Vagina (tissue), 2 donors: ENCODE measurements at regions not wholly inside any gene's neighbourhood (a gene's known extent, or its start where the extent isn't known, plus 50 kb on each side); places are given as distances from the start of the nearest gene placed in this dataset.

Experiments
- DNase-seq, 2 donors: peaks; one replicate each; pipeline ENCODE4 v3.0.0-alpha.2; 2017; ENCODE audit errors: extremely low spot score in 2 of 2
- H3K27ac ChIP-seq: fragments of 200-600 bp; sonication (generic); one replicate; pipeline ENCODE4 v1.5.1; 2019
- H3K27me3 ChIP-seq: fragments of 200-600 bp; sonication (generic); one replicate; pipeline ENCODE4 v1.5.1; 2019
- H3K36me3 ChIP-seq, 2 donors: fragments of 200-600 bp; sonication (generic); one replicate each; pipeline ENCODE4 v1.5.1; 2017 to 2019
- H3K4me1 ChIP-seq: fragments of 200-600 bp; sonication (generic); one replicate; pipeline ENCODE4 v1.5.1; 2019
- H3K4me3 ChIP-seq, 2 donors: fragments of 200-600 bp; sonication (generic); 1 replicate in 1 of 2; 2 replicates in 1 of 2; pipeline ENCODE4 v1.5.1; 2016 to 2019
- H3K9me3 ChIP-seq: fragments of 200-600 bp; sonication (generic); one replicate; pipeline ENCODE4 v1.5.1; 2019
- POLR2A ChIP-seq, 2 donors: fragments of 450-650 bp; IDR thresholded peaks; one replicate each; pipeline ENCODE4 v1.6.1; 2017; ENCODE audit warnings: antibody characterized with exemption in 2 of 2, mild to moderate bottlenecking in 2 of 2, moderate library complexity in 2 of 2
- POLR2AphosphoS5 ChIP-seq, 2 donors: sonication (generic); formaldehyde crosslinking; IDR thresholded peaks; one replicate each; pipeline ENCODE4 v1.9.0; 2017; ENCODE audit warnings: antibody characterized with exemption in 2 of 2, mild to moderate bottlenecking in 2 of 2, low read depth in 1 of 2; ENCODE audit not compliant: insufficient read depth in 1 of 2
- intact Hi-C: fragments of 100-400 bp; cut with DNase I; formaldehyde crosslinking; loops from one replicate; pipeline ENCODE4 v1.15.1; 2023
- TF ChIP-seq, protein P1 (sequence below), 3 experiments: fragments of 450-650 bp in 2 of 3; fragments of 200-600 bp in 1 of 3; sonication (generic) in 1 of 3; IDR thresholded peaks; one replicate each; pipeline ENCODE4 v1.5.1; 2017 to 2019; ENCODE audit warnings: antibody characterized with exemption in 3 of 3, mild to moderate bottlenecking in 2 of 3, moderate library complexity in 2 of 3

DNA sequence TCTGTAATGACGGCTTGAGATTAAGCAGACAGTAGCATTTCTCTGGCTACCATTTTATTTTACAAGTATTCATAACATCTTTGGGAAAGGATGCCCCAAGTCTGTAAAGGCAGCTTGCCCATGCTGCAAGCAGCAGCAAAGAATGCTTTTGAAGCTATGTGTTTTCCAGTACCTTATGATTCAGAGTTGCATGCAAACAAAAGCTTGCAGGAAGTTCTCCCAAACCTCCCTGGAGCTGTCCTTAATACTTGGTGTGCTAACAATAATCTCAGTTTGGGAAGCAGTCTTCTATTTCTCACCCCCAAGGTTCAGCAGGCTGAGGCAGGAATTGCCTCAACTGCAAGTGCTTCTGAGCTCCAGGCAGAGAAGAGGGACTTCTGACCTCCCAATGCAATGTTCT, 60.8 kb downstream of the CCNA1 start:
- no peak for DNase-seq
- intact Hi-C loops = no loop called here
- Histone ChIP-seq H3K27me3 (no peaks in the 10 kb centered on the region), H3K36me3 (no peaks in the 10 kb centered on the region), H3K27ac (no peak overlapping the region), H3K4me1 (no peaks in the 10 kb centered on the region), H3K9me3 (no peaks in the 10 kb centered on the region), H3K4me3 (no peak overlapping the region)
- TF ChIP-seq POLR2A (IDR thresholded peaks at IDR 0.05) = no peak
- TF ChIP-seq, protein P1, sequence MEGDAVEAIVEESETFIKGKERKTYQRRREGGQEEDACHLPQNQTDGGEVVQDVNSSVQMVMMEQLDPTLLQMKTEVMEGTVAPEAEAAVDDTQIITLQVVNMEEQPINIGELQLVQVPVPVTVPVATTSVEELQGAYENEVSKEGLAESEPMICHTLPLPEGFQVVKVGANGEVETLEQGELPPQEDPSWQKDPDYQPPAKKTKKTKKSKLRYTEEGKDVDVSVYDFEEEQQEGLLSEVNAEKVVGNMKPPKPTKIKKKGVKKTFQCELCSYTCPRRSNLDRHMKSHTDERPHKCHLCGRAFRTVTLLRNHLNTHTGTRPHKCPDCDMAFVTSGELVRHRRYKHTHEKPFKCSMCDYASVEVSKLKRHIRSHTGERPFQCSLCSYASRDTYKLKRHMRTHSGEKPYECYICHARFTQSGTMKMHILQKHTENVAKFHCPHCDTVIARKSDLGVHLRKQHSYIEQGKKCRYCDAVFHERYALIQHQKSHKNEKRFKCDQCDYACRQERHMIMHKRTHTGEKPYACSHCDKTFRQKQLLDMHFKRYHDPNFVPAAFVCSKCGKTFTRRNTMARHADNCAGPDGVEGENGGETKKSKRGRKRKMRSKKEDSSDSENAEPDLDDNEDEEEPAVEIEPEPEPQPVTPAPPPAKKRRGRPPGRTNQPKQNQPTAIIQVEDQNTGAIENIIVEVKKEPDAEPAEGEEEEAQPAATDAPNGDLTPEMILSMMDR (IDR thresholded peaks at IDR 0.05) = no peak

DNA sequence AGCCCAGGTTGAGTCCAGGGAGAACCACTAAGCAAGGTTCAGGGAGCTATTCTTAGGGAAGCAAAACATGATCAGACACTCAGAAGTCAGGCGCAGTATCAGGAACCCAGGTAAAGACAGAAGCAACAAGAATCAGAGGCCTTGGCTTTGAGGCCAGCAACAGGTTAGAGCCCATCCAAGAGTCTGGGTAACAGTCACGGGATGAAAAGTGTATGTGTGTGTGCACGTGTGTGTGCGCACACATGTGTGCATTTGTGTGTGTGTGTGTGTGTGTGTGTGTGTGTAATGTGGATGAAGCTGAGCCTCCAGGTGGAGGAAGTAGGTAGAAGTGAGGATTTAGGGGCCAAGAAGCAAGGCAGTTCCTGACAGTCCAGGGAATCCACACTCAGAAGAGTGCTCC, 63.1 kb downstream of the CCNA1 start:
- no peak for TF ChIP-seq POLR2A (IDR thresholded peaks at IDR 0.05)
- TF ChIP-seq, protein P1 (IDR thresholded peaks at IDR 0.05) = no peak
- TF ChIP-seq POLR2AphosphoS5 (IDR thresholded peaks at IDR 0.05; ENCODE audit: insufficient read depth in 1 of 2, low read depth in 1 of 2) = no peak
- Histone ChIP-seq H3K9me3 (no peaks in the 10 kb centered on the region), H3K27ac (no peak overlapping the region), H3K4me1 (no peaks in the 10 kb centered on the region), H3K4me3 (no peak overlapping the region), H3K27me3 (no peaks in the 10 kb centered on the region), H3K36me3 (no peaks in the 10 kb centered on the region)
- no peak for DNase-seq
- intact Hi-C loops = no loop called here

DNA sequence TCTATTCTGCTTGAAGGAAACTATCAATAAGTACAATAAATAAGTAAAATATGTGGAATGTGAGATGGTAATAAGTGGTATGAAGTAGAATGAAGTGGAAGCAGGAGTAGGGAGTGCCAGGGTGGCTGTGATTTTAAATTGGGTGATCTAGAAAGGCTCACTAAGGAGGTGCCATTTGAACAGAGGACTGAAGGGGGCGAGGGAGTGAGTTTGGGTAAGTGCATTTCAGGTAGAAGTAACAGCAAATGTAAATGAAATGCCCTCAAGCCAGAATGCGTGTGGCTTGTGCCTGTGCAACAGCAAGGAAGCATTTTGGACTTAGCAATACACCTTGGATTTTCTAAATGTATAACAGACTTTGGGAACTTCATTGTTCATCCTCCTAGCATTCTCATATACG, 77.1 kb downstream of the CCNA1 start:
- no peak for DNase-seq
- TF ChIP-seq, protein P1 (IDR thresholded peaks at IDR 0.05) = no peak
- no peak for TF ChIP-seq POLR2A (IDR thresholded peaks at IDR 0.05)
- no peak for TF ChIP-seq POLR2AphosphoS5 (IDR thresholded peaks at IDR 0.05; ENCODE audit: insufficient read depth in 1 of 2, low read depth in 1 of 2)
- Histone ChIP-seq H3K27ac (no peak overlapping the region), H3K9me3 (no peaks in the 10 kb centered on the region), H3K4me1 (no peaks in the 10 kb centered on the region), H3K4me3 (no peak overlapping the region), H3K36me3 (no peaks in the 10 kb centered on the region), H3K27me3 (no peaks in the 10 kb centered on the region)
- intact Hi-C loops = no loop called here

DNA sequence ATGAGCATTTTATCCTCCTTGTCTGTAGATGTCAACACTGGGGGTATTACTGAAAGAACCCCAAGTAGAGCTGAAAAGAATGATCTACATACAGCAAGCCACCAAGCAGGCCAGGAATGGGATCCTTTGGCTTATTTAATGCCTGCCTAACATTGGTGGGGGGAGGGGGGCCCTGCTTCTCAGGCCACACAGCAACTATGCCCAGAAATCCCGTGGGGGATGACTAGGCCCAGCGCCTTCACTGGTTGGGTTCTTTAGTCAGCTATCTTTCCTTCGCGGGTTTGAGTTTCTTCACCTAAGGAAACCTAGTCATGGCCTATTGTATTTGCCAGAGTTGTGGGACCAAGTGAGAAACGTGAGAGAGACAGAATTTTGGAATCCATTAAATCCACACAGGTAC, 80.5 kb downstream of the CCNA1 start:
- DNase-seq = no peak
- no peaks in the 10 kb centered on the region for H3K36me3 ChIP-seq

DNA sequence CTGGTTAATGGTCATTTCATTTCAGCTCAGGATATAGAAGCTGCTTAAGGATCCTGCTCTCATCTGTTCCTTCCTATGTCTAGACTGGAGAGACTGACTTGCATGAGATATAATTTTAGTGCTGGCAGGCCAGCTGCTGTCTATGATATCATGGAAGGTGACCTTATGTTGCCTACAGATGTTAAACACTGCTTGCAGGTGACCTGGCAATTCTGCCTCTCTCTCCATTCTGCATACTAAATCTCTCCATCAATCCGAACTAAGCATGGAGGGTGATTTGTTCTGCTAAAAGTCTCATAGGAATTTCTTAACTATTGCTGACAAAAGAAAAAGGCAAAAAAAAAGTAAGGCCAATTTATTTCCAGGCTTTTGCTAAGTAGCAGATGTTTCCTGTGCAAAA, 81.0 kb downstream of the CCNA1 start:
- intact Hi-C loops = no loop called here
- H3K4me1 ChIP-seq = no peaks in the 10 kb centered on the region
- H3K36me3 ChIP-seq = no peaks in the 10 kb centered on the region
- H3K4me3 ChIP-seq = no peak overlapping the region
- H3K27ac ChIP-seq = no peak overlapping the region
- no peaks in the 10 kb centered on the region for H3K27me3 ChIP-seq
- H3K9me3 ChIP-seq = no peaks in the 10 kb centered on the region
- TF ChIP-seq POLR2A (IDR thresholded peaks at IDR 0.05) (no peak), POLR2AphosphoS5 (IDR thresholded peaks at IDR 0.05; ENCODE audit: insufficient read depth in 1 of 2, low read depth in 1 of 2) (no peak)
- TF ChIP-seq, protein P1 (IDR thresholded peaks at IDR 0.05) = no peak
- no peak for DNase-seq

More for the DNA sequence above, 80.5 kb downstream of the CCNA1 start:
- no peak for TF ChIP-seq POLR2A (IDR thresholded peaks at IDR 0.05)
- no peak for TF ChIP-seq POLR2AphosphoS5 (IDR thresholded peaks at IDR 0.05; ENCODE audit: insufficient read depth in 1 of 2, low read depth in 1 of 2)
- TF ChIP-seq, protein P1 (IDR thresholded peaks at IDR 0.05) = no peak
- H3K4me1 ChIP-seq = no peaks in the 10 kb centered on the region
- no peaks in the 10 kb centered on the region for H3K27me3 ChIP-seq
- intact Hi-C loops = no loop called here
- no peak overlapping the region for H3K4me3 ChIP-seq
- H3K9me3 ChIP-seq = no peaks in the 10 kb centered on the region
- H3K27ac ChIP-seq = no peak overlapping the region
